Cardiac septum (tissue), 1 donor: ENCODE measurements at regions not wholly inside any gene's neighbourhood (a gene's known extent, or its start where the extent isn't known, plus 50 kb on each side); places are given as distances from the start of the nearest gene placed in this dataset.
"Not testable (repeated sequence)": the region's sequence is repeated elsewhere in the genome, so short reads cannot be mapped to it uniquely, and the experiment has no call there.

ENCODE experiments used
- DNase-seq: peaks from one replicate; pipeline ENCODE4 v3.0.0-alpha.2; 2020; ENCODE audit warnings: low spot score
- intact Hi-C: fragments of 100-400 bp; cut with DNase I; formaldehyde crosslinking; loops from one replicate; pipeline ENCODE4 v1.14.0; 2022
- donor health status: DM: no; HTN: no; CAD: no.

DNA sequence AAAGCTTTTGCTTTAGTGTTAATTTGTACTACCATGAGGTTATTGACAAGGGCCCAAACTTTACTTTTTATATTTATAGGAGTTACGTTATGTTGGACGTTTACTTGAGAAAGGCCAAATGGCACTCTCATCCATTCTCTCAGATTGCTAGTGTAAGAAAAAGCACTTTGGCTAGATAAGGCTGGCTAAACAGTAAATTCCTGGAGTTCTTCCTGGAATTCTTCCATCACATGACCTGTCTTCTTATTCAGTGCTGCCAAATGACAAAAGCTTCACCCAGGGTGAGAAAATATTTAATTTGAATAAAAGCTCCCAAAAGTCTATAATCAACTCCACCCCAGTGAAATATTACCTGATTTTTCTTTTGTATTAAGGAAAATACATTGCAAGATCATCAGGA is 1568.9 kb upstream of the ACO1 start:
- no peak for DNase-seq
- intact Hi-C loops = no loop called here

DNA sequence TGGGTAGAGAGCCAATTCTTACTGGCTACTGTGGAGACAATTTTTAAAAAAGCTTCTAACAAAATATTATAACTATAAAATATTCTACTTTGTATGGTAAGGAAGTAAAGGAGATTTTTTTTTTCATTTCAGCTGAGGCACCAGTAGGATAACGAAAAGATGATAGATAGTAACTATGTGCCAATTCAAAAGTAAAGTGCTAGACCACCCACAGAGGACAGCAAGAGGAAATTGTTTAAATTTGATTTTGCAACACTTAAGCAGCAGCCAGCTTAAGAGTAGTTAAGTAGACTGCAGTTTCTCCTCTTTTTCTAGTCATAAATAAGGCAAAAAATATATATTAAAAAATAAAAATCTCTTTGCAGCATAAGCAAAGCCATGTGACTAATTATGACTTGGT is 1539.3 kb upstream of the ACO1 start:
- intact Hi-C loops = no loop called here
- no peak for DNase-seq

DNA sequence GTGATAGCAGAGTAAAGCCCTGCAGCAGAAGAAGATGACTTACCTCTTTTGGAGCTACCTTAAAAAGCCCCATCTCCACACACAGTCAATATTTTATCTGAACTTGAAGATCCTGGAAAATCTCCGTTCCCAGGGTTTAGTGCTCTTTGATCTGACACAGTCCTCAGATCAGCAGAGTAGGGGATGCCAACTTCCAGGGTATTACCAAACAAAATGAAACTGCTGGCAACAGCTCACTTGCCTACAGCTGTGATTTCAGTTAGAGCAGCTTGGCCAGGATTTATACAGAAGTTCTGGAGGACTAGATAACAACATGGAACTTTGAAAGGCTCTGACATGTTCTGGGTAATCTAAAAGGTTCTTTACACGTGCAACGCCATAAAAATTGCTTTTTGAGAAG is 1537.8 kb upstream of the ACO1 start:
- no peak for DNase-seq
- intact Hi-C loops = no loop called here

DNA sequence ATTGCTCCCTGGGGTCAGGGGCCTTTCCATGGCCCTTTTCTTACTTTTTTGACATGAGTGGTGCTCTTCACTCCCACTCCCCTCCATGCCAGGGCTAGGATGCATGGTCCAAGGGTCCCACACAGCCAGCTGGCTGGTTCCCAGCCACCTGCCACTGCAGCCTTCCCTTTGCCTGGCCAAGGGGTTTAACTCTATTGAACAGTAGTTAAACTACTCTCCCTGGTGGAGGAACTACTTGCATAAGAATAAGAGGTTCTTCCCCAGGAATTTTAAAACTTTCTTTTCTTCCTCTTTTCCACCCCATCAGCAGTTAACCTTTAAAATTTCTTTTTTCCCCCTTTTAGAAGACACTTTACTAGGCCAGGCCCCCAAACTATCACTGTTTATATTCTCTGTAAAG is 1532.8 kb upstream of the ACO1 start:
- intact Hi-C loops = no loop called here
- DNase-seq = no peak

DNA sequence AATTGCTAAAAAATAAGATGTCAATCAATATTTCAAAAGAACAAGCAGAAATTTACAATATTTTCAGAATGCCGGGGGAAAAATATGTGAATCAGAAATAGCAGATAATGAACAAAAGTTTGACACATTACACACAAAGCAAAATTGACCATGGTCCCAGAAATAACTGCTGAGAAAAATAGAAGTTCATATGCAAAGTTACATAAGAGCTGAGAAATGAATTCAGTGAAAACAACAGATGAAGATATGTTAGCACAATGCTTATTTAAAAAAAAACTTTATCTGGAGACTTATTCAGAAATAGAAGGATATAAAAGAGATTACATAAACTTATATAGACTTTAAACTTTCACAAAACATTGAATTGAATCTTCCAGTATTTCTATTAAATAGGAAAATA is 1483.7 kb upstream of the ACO1 start:
- DNase-seq = no peak

DNA sequence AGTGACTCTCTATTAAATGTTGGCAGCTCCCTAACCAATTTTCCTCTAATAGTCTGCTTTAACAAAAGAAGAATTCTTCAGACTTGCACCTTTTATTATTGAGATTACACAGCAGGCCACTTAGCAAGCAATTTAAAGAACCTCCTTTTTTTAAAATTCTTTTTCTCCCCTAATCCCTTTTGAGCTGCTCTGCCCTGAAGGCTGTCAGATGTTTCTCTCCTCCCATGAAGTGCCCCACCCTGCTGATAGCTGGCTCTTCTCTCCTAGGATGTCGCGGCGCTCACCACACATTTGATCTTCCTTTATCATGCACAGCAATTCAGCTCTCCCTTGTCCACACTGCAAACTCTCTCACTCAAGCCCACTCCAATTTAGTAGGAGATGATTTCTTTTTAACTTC is 1471.1 kb upstream of the ACO1 start:
- intact Hi-C loops = no loop called here

More for the DNA sequence above, 1483.7 kb upstream of the ACO1 start:
- intact Hi-C loops = no loop called here

DNA sequence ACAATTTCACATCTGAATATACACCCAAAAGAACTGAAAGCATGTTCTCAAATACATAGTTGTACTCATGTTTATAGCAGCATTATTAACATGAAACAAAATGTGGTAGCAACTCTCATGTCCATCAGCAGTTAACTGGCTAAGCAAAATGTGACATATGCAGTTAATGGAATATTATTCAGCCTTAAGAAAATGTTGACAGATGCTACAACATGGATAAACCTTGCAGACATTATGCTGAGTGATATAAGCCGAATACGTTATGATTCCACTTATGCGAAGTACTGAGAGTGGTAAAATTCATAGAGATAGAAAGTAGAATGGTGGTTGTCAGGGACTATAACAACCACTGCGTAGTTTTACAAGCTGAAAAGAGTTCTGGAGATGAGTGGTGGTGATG is 1469.0 kb upstream of the ACO1 start:
- intact Hi-C loops = no loop called here
- DNase-seq = no peak

More for the DNA sequence above, 1471.1 kb upstream of the ACO1 start:
- DNase-seq = no peak

DNA sequence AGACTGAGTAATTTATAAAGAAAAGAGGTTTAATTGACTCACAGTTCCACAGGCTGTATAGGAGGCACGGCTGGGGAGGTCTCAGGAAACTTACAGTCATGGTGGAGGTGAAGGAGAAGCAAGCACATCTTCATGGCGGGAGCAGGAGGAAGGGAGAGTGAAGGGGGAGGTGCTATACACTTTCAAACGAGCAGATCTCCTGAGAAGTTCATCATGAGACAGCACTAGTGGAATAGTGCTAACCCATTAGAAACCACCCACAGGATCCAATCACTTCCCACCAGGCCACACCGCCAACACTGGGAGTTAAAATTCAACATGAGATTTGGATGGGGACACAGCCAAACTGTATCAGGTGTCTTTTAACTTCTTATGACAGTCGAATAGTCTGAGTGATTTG is 1459.3 kb upstream of the ACO1 start:
- DNase-seq = no peak
- intact Hi-C loops = no loop called here

DNA sequence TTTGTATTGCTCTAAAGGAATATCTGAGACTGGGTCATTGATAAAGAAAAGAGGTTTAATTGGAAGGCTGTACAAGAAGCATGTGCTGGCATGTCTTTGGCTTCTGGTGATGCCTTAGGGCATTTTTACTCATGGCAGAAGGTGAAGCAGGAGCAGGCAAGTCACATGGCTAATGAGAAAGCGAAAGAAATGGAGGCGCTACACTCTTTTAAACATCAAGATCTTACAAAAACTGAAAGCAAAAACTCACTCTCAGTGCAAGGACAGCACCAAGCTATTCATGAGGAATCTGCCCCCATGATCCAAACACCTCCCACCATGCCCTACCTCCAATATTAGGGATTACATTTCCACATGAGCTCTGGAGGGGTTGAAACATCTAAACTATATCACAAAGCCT is 1458.8 kb upstream of the ACO1 start:
- intact Hi-C loops = no loop called here
- DNase-seq = no peak

DNA sequence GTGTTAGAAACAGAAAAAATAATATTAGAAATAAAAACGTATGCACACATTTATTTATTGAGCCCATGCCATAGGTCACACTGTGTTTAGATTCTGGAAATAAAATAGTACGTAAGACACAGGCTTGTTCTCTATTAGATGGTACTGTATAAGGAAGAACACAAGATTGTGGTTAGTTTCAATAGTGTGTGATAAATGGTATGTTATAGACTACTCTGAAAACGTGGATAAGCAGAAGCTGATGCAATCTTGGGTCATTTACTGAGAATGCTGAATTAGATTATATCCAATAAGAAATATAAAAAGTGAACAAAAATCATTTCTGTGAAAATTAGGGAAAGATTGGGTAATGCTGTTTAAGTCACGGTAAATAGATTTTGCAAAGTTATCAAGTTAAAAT is 1456.4 kb upstream of the ACO1 start:
- intact Hi-C loops = no loop called here
- DNase-seq = no peak

DNA sequence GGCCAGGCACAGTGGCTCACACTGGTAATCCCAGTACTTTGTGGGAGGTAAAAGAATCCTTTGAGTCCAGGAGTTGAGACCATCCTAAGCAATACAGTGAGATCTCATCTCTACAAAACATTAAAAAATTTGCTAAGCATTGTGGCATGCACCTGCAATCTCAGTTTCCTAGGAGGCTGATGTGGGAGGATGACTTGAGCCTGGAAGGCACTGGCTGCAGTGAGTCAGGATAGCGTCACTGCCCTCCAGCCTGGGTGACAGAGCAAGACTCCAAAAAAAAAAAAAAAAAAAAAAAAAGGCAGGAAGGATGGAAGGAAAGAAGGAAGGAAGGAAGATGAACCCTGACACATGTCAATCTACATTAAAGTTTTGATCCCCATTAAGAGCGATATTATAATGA is 1452.2 kb upstream of the ACO1 start:
- no peak for DNase-seq
- intact Hi-C loops = no loop called here

DNA sequence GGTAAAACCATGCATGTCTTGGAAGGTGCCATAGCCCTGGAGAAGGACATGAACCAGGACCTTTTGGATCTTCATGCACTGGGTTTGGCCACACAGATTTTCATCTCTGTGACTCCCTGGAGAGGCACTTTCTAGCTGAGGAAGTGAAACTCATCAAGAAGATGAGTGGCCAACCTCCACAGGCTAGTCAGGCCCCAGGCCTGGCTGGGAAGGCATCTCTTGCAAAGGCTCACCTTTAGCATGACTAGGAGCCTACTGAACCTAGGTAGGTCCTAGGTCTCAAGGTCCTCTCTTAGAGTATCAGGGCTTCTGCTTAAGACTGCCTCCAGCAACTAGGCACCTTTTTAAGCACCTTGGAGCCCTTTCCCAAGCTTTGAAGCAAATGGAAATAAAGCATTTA is 1448.7 kb upstream of the ACO1 start:
- intact Hi-C loops = no loop called here
- no peak for DNase-seq

DNA sequence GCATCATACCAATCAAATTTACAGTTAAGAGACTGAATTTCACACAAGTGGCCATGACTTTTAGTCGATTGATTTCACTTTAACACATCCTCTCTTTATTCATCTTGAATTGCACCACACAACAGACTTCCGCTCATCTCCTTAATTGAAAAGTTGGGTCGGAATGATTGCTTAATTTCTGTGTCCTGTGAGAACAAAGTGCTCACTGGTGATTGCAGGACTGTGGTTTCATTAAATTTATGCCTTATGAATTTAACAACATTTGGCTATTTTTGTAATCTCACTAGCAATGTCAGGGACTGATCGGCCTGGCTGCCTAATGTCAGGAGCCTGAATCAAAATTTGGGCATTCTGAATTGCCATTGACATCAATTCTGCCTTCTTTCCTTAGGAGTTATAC is 1447.3 kb upstream of the ACO1 start:
- DNase-seq = no peak
- intact Hi-C loops = no loop called here

DNA sequence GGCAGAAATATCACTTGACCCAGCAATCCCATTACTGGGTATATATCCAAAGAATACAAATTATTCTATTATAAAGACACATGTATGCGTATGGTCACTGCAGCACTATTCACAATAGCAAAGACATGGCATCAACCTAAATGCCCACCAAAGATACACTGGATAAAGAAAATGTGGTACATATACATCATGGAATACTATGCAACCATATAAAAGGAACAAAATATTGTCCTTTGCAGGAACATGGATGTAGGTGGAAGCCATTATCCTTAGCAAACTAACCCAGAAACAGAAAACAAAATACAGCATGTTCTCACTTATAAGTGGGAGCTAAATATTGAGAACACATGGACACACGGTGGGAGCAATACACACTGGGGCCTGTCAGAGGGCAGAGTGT is 1441.6 kb upstream of the ACO1 start:
- intact Hi-C loops, DNase-seq: not testable (repeated sequence)

DNA sequence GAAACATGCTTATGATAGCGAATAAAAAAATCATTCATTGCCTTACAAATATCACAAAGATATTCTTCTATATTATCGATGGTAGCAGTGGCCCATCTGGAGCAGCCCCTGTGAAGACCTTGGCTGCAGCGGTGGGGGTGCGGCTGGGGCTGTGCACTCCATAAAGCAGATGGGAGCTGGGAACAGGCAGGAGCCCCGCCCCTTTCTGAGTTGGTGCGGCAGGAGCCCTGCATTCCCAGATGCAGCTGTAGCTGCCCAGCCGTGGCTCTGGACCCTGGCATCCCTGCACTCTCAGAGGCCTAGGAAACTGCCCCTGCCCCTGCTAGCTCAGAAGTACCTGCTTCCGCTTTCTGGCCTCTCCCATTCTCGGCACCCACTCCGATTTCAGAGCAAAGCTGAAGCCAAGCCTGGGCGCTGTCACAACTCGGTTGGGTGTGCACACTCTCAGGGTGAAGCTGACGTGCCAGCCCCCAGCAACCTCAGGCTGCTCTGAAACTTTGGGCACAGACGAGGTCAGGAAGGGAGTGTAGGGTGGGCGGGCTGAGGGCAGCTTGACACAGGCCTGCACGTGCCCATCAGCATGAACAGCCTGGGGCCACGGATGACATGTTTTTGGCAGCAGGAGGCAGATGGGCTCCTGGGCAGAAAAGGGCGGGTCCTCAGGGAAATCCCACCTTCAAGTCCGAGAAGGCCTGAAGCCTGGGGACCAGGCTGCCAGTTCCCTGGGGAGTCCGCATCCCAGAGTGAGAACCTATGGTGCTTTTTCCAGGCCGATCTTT is 1440.8 kb upstream of the ACO1 start:
- no peak for DNase-seq
- intact Hi-C loops = no loop called here

DNA sequence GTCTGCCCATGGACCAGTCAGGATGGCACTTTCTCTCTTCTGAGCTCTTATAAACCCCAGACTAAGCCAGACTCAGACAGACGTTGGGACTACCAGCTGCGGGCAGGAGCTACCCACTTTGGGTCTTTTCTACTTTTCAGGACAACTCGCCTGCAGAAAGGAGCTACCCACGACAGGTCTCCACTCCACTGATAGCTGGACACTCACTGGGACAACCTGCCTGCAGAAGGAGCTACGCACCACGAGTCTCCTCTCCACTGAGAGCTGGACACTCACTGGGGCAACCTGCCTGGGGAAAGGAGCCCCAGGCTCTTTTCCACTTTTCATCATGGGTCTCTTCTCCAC is 1440.2 kb upstream of the ACO1 start:
- no peak for DNase-seq
- intact Hi-C loops = no loop called here

DNA sequence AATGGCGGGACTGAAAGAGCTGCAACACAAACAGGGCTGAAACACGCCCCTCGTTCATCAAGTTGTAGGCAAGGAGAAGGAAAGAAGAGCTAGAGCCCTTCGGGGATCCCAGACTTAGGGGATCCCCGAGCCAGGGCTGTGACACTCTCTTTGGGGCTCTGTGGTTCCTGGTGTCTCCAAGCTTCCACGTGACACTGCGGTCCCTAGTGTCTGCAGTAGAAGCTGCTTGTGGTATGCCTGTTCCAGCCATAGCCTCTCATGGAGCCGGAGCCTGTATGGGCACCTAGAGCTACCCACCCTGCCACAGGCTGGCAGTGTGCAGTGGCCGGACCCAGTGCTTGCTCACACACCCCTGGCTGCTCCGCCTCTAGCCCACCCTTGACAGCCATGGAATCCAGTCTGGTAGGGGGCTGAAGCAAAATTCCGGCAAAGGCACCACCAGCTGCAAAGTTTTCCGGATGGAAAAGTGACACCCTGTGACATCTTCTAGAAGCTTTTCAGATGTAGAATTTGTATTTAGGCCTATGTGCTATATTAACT is 1439.6 kb upstream of the ACO1 start:
- intact Hi-C loops = no loop called here
- peak; percentile 74 for DNase-seq

DNA sequence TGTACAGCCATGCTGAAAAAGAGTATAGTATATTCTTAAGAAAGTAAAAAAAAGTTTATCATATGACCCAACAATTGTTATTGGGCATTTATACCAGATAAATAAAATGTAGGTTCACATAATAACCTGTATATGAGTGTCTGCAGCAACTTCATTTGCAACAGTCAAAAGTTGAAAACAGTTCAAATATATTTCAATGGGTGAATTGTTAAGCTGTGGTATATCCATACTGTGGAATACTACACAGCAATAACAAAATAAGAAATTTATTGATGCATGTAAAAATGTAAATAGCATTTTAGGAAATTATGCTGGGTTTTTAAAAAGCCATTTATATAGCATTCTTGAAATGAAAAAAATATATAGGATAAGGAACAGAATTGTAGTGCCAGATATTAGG is 1420.1 kb upstream of the ACO1 start:
- no peak for DNase-seq

DNA sequence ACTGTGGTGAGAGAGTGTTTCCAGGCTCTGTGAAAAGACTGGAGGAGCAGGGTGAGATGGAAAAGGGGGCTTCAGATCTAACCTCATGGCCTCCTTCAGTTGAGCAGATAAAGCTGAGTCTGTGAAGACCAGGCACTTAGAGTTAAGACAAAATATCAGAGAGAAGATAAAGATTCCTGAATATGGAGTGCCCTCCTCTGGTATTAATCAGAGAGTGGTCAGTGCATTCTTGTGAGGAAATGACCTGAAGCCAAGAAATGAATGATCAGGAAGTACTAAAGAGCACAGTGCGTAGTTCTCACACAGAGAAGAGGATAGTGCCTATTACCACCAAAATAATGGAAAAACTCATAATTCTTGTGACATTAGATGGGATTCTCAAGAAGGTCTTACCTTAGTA is 1417.0 kb upstream of the ACO1 start:
- no peak for DNase-seq
- intact Hi-C loops = no loop called here

More for the DNA sequence above, 1420.1 kb upstream of the ACO1 start:
- intact Hi-C loops = no loop called here

DNA sequence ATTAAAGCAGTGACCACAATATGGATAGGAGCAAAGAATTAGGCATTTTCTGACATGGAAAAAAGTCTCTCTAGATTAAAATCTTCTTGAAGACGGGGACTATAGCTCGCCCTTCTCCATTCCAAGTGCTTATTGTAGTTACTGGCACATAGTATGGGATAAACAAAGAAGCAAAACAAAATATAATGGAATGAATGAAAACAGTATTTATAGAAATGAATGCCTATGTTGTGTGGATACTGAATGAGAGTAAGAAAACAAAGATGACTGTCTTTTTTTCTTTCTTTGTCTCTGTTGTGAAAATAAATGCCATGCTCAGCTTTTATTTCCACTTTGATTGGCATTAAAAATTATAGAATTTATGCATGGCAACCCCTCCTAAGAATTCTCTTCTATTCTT is 1414.3 kb upstream of the ACO1 start:
- intact Hi-C loops = no loop called here
- no peak for DNase-seq

DNA sequence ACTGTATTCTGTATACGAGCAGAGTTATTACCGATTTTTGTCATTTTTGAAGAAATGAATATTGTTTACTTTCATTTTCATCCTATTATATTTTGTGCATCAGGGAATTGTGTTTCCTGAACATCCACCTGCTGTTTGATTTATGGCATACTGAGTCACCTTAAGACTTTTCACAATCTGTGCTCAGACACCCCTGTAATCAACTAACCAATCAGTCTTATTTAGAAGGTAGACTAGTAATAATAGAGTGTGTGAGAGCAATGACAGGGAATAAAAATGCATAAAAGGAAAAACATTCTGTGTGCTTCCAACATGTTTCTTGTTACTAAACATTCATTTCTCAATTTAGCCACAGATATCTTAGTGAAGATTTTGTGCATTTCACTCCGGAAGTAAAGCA is 1413.6 kb upstream of the ACO1 start:
- intact Hi-C loops = no loop called here
- DNase-seq = no peak

DNA sequence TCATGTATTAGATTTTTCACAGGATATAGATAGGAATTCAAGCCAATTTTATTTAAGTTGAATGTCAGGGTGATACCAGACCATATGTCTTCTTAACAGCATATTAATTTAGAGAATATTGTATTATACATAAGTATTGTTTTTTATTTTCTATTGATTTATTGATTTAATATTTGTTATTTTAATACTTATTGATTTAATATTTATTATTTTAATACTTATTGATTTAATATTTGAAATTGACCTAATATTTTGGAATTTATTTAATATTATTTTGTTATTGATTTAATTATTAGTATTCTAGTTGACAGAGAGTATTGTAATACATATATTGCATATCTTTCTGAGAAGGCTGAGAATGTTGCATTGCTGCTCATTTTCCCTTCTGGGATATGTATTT is 1411.8 kb upstream of the ACO1 start:
- DNase-seq = no peak
- intact Hi-C loops = no loop called here
